Hematopoietic multipotent progenitor cell treated with erythropoietin and hydrocortisone succinate and interleukin-3 and kit ligand, for 8 days (in vitro differentiated cells): ENCODE measurements at regions not wholly inside any gene's neighbourhood (a gene's known extent, or its start where the extent isn't known, plus 50 kb on each side); places are given as distances from the start of the nearest gene placed in this dataset.

ENCODE experiments used
- DNase-seq: peaks from one replicate; pipeline ENCODE4 v3.0.0-alpha.2; 2015

- no peak for DNase-seq
Measured at GRCh38 chr2:103285354-103285753, 523.5 kb downstream of the TMEM182 start.

- no peak for DNase-seq
Measured at GRCh38 chr2:103287746-103288145, 525.9 kb downstream of the TMEM182 start.

GRCh38 chr2:103288696-103289095, 526.9 kb downstream of the TMEM182 start:
- no peak for DNase-seq

GRCh38 chr2:103289105-103289725, 527.4 kb downstream of the TMEM182 start:
- DNase-seq = no peak

GRCh38 chr2:103292573-103292972, 530.7 kb downstream of the TMEM182 start:
- no peak for DNase-seq

- no peak for DNase-seq
Measured at GRCh38 chr2:103293067-103293741, 531.4 kb downstream of the TMEM182 start.

GRCh38 chr2:103293742-103294077, 531.9 kb downstream of the TMEM182 start:
- no peak for DNase-seq

GRCh38 chr2:103294420-103294819, 532.6 kb downstream of the TMEM182 start:
- no peak for DNase-seq

- no peak for DNase-seq
Measured at GRCh38 chr2:103295591-103295990, 533.8 kb downstream of the TMEM182 start.

GRCh38 chr2:103324671-103325070, 562.8 kb downstream of the TMEM182 start:
- DNase-seq = no peak

GRCh38 chr2:103327386-103327785, 565.6 kb downstream of the TMEM182 start:
- no peak for DNase-seq

GRCh38 chr2:103327966-103328365, 566.1 kb downstream of the TMEM182 start:
- no peak for DNase-seq

- DNase-seq = no peak
Measured at GRCh38 chr2:103335403-103335802, 573.6 kb downstream of the TMEM182 start.

GRCh38 chr2:103338819-103339218, 577.0 kb downstream of the TMEM182 start:
- DNase-seq = no peak

- DNase-seq = no peak
Measured at GRCh38 chr2:103346780-103347179, 584.9 kb downstream of the TMEM182 start.

GRCh38 chr2:103353774-103354173, 591.9 kb downstream of the TMEM182 start:
- DNase-seq = no peak

GRCh38 chr2:103355287-103355686, 593.5 kb downstream of the TMEM182 start:
- DNase-seq = no peak

- DNase-seq = no peak
Measured at GRCh38 chr2:103361712-103362111, 599.9 kb downstream of the TMEM182 start.

- no peak for DNase-seq
Measured at GRCh38 chr2:103363639-103364038, 601.8 kb downstream of the TMEM182 start.

- no peak for DNase-seq
Measured at GRCh38 chr2:103364177-103364576, 602.3 kb downstream of the TMEM182 start.

- DNase-seq = no peak
Measured at GRCh38 chr2:103365071-103365470, 603.2 kb downstream of the TMEM182 start.

- DNase-seq = no peak
Measured at GRCh38 chr2:103367877-103368276, 606.0 kb downstream of the TMEM182 start.

- no peak for DNase-seq
Measured at GRCh38 chr2:103383541-103383940, 621.7 kb downstream of the TMEM182 start.

- DNase-seq = no peak
Measured at GRCh38 chr2:103386872-103387271, 625.0 kb downstream of the TMEM182 start.

- DNase-seq = no peak
Measured at GRCh38 chr2:103387888-103388287, 626.1 kb downstream of the TMEM182 start.
